ENCODE measurements at regions not wholly inside any gene's neighbourhood (a gene's known extent, or its start where the extent isn't known, plus 50 kb on each side); places are given as distances from the start of the nearest gene placed in this dataset.

GRCh38 chr3:181432992-181433391 is 278.7 kb upstream of the SOX2 start:
- no peak for TF ChIP-seq CTCF (IDR thresholded peaks at IDR 0.05; ENCODE audit: insufficient read depth, low read length, poor library complexity, severe bottlenecking)

GRCh38 chr3:181431748-181432147 is 280.0 kb upstream of the SOX2 start:
- no peaks in the 10 kb centered on the region for H3F3A ChIP-seq (ENCODE audit: insufficient read depth)
- H2AFZ ChIP-seq (ENCODE audit: low read depth, low read length, severe bottlenecking) = no peak overlapping the region
- H3K9me3 ChIP-seq (ENCODE audit: insufficient read depth, low read length) = no peaks in the 10 kb centered on the region
- H3K9ac ChIP-seq (ENCODE audit: low read length) = no peak overlapping the region
- no peak overlapping the region for H3K27ac ChIP-seq (ENCODE audit: low read depth, low read length)
- no peak overlapping the region for H3K4me2 ChIP-seq (ENCODE audit: low read depth, low read length, poor library complexity, severe bottlenecking)
- no peaks in the 10 kb centered on the region for H3K27me3 ChIP-seq (ENCODE audit: low read length)
- H4K20me1 ChIP-seq (ENCODE audit: low read depth, low read length) = no peaks in the 10 kb centered on the region
- H3K4me3 ChIP-seq (ENCODE audit: insufficient read depth, low read length, poor library complexity, severe bottlenecking) = no peak overlapping the region
- H3K79me2 ChIP-seq (ENCODE audit: insufficient read depth, low read length) = no peaks in the 10 kb centered on the region
- H3K9me2 ChIP-seq (replicated peaks; ENCODE audit: insufficient read depth, low read length) = no peaks in the 10 kb centered on the region
- H3K36me3 ChIP-seq (ENCODE audit: low read length) = no peaks in the 10 kb centered on the region
- no peak for TF ChIP-seq CTCF (IDR thresholded peaks at IDR 0.05; ENCODE audit: insufficient read depth, low read length, poor library complexity, severe bottlenecking)
- TF ChIP-seq EZH2phosphoT487 (conservative IDR thresholded peaks at IDR 0.05; ENCODE audit: low read length) = no peak

More at GRCh38 chr3:181432992-181433391, 278.7 kb upstream of the SOX2 start:
- no peak overlapping the region for H3K9ac ChIP-seq (ENCODE audit: low read length)
- no peak overlapping the region for H3K4me2 ChIP-seq (ENCODE audit: low read depth, low read length, poor library complexity, severe bottlenecking)
- H3K36me3 ChIP-seq (ENCODE audit: low read length) = no peaks in the 10 kb centered on the region
- no peaks in the 10 kb centered on the region for H3K79me2 ChIP-seq (ENCODE audit: insufficient read depth, low read length)
- H3K4me3 ChIP-seq (ENCODE audit: insufficient read depth, low read length, poor library complexity, severe bottlenecking) = no peak overlapping the region
- H3K9me3 ChIP-seq (ENCODE audit: insufficient read depth, low read length) = no peaks in the 10 kb centered on the region
- no peaks in the 10 kb centered on the region for H4K20me1 ChIP-seq (ENCODE audit: low read depth, low read length)
- H2AFZ ChIP-seq (ENCODE audit: low read depth, low read length, severe bottlenecking) = no peak overlapping the region
- no peak overlapping the region for H3K27ac ChIP-seq (ENCODE audit: low read depth, low read length)
- H3K27me3 ChIP-seq (ENCODE audit: low read length) = no peaks in the 10 kb centered on the region
- H3K9me2 ChIP-seq (replicated peaks; ENCODE audit: insufficient read depth, low read length) = no peaks in the 10 kb centered on the region
- no peaks in the 10 kb centered on the region for H3F3A ChIP-seq (ENCODE audit: insufficient read depth)

GRCh38 chr3:181425074-181425473 is 286.7 kb upstream of the SOX2 start:
- Histone ChIP-seq H3K36me3 (ENCODE audit: low read length) (no peaks in the 10 kb centered on the region), H3K4me2 (ENCODE audit: low read depth, low read length, poor library complexity, severe bottlenecking) (no peak overlapping the region), H3K27ac (ENCODE audit: low read depth, low read length) (no peak overlapping the region), H4K20me1 (ENCODE audit: low read depth, low read length) (no peaks in the 10 kb centered on the region), H3K9me2 (replicated peaks; ENCODE audit: insufficient read depth, low read length) (no peaks in the 10 kb centered on the region), H3K79me2 (ENCODE audit: insufficient read depth, low read length) (no peaks in the 10 kb centered on the region), H3F3A (ENCODE audit: insufficient read depth) (no peaks in the 10 kb centered on the region), H3K4me3 (ENCODE audit: insufficient read depth, low read length, poor library complexity, severe bottlenecking) (no peak overlapping the region), H2AFZ (ENCODE audit: low read depth, low read length, severe bottlenecking) (no peak overlapping the region), H3K27me3 (ENCODE audit: low read length) (no peaks in the 10 kb centered on the region), H3K9ac (ENCODE audit: low read length) (no peak overlapping the region), H3K9me3 (ENCODE audit: insufficient read depth, low read length) (no peaks in the 10 kb centered on the region)
- TF ChIP-seq EZH2phosphoT487 (conservative IDR thresholded peaks at IDR 0.05; ENCODE audit: low read length) (no peak), CTCF (IDR thresholded peaks at IDR 0.05; ENCODE audit: insufficient read depth, low read length, poor library complexity, severe bottlenecking) (no peak)

Measured in SU-DHL-6 (cell line).